ENCODE measurements at regions not wholly inside any gene's neighbourhood (a gene's known extent, or its start where the extent isn't known, plus 50 kb on each side); places are given as distances from the start of the nearest gene placed in this dataset.
A peak's percentile ranks its signal among the peaks of the same experiment; 100 is the strongest.

DNA sequence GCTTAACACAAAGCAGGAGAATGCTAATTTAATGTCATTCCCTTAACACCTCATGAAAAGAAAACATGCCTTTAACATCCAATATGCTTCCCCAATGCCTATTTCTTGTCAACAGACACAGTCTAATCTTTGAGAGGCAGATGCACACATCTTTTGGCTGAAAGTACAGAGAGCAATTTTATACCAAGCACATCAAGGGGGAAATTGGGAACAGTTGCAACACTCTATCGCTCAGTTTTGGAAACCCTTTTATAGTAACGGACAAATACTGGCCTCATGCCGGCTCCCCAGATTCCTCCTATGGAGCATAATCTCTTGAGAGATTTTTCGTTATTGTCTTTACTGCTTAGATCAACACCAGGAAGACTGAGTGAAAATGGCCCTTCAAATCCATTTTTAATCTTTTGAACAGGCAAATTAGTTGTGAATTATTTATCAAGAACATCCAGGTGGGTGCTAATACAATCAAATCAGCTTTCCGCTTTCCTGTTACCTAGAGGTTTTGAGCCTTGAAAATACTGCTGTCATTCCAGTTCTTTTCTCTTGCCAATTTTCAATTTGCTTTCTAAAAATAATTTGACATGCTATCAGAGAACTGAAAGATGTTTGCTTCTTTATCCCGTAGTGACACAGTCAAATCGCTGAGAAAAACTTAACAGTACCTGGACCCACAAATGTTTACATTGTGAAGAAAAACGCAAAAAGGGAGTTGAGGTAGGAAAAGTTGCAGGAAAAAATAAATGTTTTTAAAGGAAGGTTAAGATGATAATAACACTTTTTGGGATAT is 60.7 kb upstream of the CAND1 start:
- Histone ChIP-seq H3K9ac (ENCODE audit: low read length) (no peak overlapping the region), H3K9me3 (ENCODE audit: low read length) (no peaks in the 10 kb centered on the region), H3K4me3 (ENCODE audit: low read length) (no peak overlapping the region), H3K27me3 (ENCODE audit: insufficient read depth, low read depth, low read length) (no peaks in the 10 kb centered on the region), H3F3A (ENCODE audit: insufficient read depth, low read length, poor library complexity, severe bottlenecking) (no peaks in the 10 kb centered on the region), H4K20me1 (ENCODE audit: insufficient read depth) (no peaks in the 10 kb centered on the region), H3K36me3 (ENCODE audit: insufficient read depth, low read length) (no peaks in the 10 kb centered on the region), H3K27ac (ENCODE audit: low read length) (no peak overlapping the region), H3K79me2 (replicated peaks; ENCODE audit: insufficient read depth, low read length) (no peaks in the 10 kb centered on the region), H2AFZ (ENCODE audit: low read depth, low read length) (no peak overlapping the region), H3K4me2 (ENCODE audit: low read length) (no peak overlapping the region), H3K9me2 (ENCODE audit: insufficient read depth, low read length) (no peaks in the 10 kb centered on the region)
- no peak for TF ChIP-seq POLR2AphosphoS5 (IDR thresholded peaks at IDR 0.05)
- TF ChIP-seq, protein P1, sequence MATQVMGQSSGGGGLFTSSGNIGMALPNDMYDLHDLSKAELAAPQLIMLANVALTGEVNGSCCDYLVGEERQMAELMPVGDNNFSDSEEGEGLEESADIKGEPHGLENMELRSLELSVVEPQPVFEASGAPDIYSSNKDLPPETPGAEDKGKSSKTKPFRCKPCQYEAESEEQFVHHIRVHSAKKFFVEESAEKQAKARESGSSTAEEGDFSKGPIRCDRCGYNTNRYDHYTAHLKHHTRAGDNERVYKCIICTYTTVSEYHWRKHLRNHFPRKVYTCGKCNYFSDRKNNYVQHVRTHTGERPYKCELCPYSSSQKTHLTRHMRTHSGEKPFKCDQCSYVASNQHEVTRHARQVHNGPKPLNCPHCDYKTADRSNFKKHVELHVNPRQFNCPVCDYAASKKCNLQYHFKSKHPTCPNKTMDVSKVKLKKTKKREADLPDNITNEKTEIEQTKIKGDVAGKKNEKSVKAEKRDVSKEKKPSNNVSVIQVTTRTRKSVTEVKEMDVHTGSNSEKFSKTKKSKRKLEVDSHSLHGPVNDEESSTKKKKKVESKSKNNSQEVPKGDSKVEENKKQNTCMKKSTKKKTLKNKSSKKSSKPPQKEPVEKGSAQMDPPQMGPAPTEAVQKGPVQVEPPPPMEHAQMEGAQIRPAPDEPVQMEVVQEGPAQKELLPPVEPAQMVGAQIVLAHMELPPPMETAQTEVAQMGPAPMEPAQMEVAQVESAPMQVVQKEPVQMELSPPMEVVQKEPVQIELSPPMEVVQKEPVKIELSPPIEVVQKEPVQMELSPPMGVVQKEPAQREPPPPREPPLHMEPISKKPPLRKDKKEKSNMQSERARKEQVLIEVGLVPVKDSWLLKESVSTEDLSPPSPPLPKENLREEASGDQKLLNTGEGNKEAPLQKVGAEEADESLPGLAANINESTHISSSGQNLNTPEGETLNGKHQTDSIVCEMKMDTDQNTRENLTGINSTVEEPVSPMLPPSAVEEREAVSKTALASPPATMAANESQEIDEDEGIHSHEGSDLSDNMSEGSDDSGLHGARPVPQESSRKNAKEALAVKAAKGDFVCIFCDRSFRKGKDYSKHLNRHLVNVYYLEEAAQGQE (IDR thresholded peaks at IDR 0.05; ENCODE audit: borderline replicate concordance): no peak
- no peak for TF ChIP-seq EZH2 (IDR thresholded peaks at IDR 0.05; ENCODE audit: borderline replicate concordance, insufficient read depth, low read length, poor library complexity, severe bottlenecking)

DNA sequence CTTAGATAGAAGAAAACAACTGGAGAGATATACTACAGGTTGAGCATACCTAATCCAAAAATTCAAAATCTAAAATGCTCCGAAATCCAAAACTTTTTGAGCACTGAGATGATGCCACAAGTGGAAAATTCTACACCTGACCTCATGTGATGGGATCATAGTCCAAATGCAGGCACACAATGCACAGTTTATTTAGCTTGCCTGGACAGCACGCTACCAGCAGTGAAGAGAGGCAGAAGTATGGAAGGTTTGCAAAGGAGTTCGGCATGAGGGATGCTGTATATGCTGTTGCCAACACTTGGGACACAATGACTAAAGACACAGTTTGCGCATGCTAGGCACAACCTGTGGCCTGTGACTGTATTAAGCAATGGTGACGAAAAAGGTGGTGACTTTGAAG is 58.1 kb upstream of the CAND1 start:
- TF ChIP-seq MXI1 (conservative IDR thresholded peaks at IDR 0.05; ENCODE audit: poor library complexity, severe bottlenecking) (no peak), POLR2AphosphoS5 (IDR thresholded peaks at IDR 0.05) (no peak)
- H4K20me1 ChIP-seq (ENCODE audit: insufficient read depth): no peaks in the 10 kb centered on the region
- no peaks in the 10 kb centered on the region for H3K27me3 ChIP-seq (ENCODE audit: insufficient read depth, low read depth, low read length)
- peak overlapping the region; percentile 16 for H3K4me3 ChIP-seq (ENCODE audit: low read length)
- no peaks in the 10 kb centered on the region for H3K9me2 ChIP-seq (ENCODE audit: insufficient read depth, low read length)
- H3K9ac ChIP-seq (ENCODE audit: low read length): no peak overlapping the region
- H2AFZ ChIP-seq (ENCODE audit: low read depth, low read length): no peak overlapping the region
- H3F3A ChIP-seq (ENCODE audit: insufficient read depth, low read length, poor library complexity, severe bottlenecking): no peaks in the 10 kb centered on the region
- no peaks in the 10 kb centered on the region for H3K36me3 ChIP-seq (ENCODE audit: insufficient read depth, low read length)
- H3K4me2 ChIP-seq (ENCODE audit: low read length): no peak overlapping the region
- H3K9me3 ChIP-seq (ENCODE audit: low read length): no peaks in the 10 kb centered on the region
- H3K27ac ChIP-seq (ENCODE audit: low read length): no peak overlapping the region
- no peaks in the 10 kb centered on the region for H3K79me2 ChIP-seq (replicated peaks; ENCODE audit: insufficient read depth, low read length)

DNA sequence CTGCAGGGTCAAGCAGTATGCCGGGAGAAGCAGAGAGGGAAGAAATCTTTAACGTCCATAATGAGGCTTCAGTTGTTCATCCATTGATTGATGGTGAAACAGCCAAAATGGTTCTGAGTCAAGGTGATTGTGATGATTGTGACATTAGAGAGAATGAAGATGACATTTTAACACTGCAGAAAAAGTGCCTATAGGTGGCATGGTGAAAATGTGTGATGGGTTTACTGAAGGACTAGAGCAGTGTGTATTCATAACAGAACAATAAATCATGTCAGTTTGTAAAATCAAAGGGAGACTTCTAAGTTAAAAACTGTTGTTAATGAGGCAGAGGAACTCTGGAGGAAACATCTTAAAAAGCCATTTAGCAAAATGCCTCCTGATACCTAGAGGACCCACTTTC is 57.7 kb upstream of the CAND1 start:
- Histone ChIP-seq H2AFZ (ENCODE audit: low read depth, low read length) (no peak overlapping the region), H3K36me3 (ENCODE audit: insufficient read depth, low read length) (no peaks in the 10 kb centered on the region), H3K9me3 (ENCODE audit: low read length) (no peaks in the 10 kb centered on the region), H3K79me2 (replicated peaks; ENCODE audit: insufficient read depth, low read length) (no peaks in the 10 kb centered on the region), H4K20me1 (ENCODE audit: insufficient read depth) (no peaks in the 10 kb centered on the region), H3K4me3 (ENCODE audit: low read length) (peak overlapping the region; percentile 16), H3F3A (ENCODE audit: insufficient read depth, low read length, poor library complexity, severe bottlenecking) (no peaks in the 10 kb centered on the region), H3K9me2 (ENCODE audit: insufficient read depth, low read length) (no peaks in the 10 kb centered on the region), H3K27me3 (ENCODE audit: insufficient read depth, low read depth, low read length) (no peaks in the 10 kb centered on the region), H3K9ac (ENCODE audit: low read length) (no peak overlapping the region), H3K27ac (ENCODE audit: low read length) (no peak overlapping the region), H3K4me2 (ENCODE audit: low read length) (no peak overlapping the region)
- TF ChIP-seq SMC3 (conservative IDR thresholded peaks at IDR 0.05; ENCODE audit: poor library complexity) (no peak), POLR2AphosphoS5 (IDR thresholded peaks at IDR 0.05) (peak; percentile 18), RAD21 (conservative IDR thresholded peaks at IDR 0.05) (no peak), EP300 (conservative IDR thresholded peaks at IDR 0.05; ENCODE audit: poor library complexity, severe bottlenecking) (peak; percentile 78), TAF1 (IDR thresholded peaks at IDR 0.05; ENCODE audit: low read depth) (no peak)
- TF ChIP-seq, protein P2, sequence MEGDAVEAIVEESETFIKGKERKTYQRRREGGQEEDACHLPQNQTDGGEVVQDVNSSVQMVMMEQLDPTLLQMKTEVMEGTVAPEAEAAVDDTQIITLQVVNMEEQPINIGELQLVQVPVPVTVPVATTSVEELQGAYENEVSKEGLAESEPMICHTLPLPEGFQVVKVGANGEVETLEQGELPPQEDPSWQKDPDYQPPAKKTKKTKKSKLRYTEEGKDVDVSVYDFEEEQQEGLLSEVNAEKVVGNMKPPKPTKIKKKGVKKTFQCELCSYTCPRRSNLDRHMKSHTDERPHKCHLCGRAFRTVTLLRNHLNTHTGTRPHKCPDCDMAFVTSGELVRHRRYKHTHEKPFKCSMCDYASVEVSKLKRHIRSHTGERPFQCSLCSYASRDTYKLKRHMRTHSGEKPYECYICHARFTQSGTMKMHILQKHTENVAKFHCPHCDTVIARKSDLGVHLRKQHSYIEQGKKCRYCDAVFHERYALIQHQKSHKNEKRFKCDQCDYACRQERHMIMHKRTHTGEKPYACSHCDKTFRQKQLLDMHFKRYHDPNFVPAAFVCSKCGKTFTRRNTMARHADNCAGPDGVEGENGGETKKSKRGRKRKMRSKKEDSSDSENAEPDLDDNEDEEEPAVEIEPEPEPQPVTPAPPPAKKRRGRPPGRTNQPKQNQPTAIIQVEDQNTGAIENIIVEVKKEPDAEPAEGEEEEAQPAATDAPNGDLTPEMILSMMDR (IDR thresholded peaks at IDR 0.05; ENCODE audit: poor library complexity, severe bottlenecking): peak; percentile 22
